ENCODE measurements at regions not wholly inside any gene's neighbourhood (a gene's known extent, or its start where the extent isn't known, plus 50 kb on each side); places are given as distances from the start of the nearest gene placed in this dataset.

DNA sequence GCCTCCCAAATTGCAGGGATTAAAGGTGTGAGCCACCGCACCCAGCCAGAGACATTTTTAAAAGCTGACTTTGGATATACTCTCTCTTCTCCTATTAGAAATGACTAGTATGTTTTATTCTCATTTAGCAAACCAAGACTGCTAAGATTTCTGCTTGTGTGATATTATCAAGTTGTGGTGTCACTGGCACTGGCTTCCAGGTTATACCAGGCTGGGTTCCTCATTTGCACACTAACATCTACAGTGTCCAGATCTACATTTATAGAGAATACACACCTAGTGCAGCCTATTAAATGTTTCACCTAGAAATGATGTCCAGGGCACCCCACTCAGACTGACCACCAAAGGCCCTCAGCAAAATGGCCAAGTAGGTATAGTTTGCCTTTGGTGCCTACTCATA is 49.9 kb upstream of the FOXN2 start:
- Histone ChIP-seq H3K4me1 (no peaks in the 10 kb centered on the region), H3K36me3 (no peaks in the 10 kb centered on the region), H3K9me3 (no peaks in the 10 kb centered on the region), H3K4me3 (no peak overlapping the region), H3K27me3 (no peaks in the 10 kb centered on the region), H3K27ac (no peak overlapping the region)
- no peak for DNase-seq
- intact Hi-C loops (cut with DNase I): no loop called here
- WGBS, 2 donors: 98 to 100% methylated on average over 1 of the region's 1 CpG
- TF ChIP-seq POLR2A (IDR thresholded peaks at IDR 0.05): no peak
- TF ChIP-seq POLR2AphosphoS5 (IDR thresholded peaks at IDR 0.05): no peak
- TF ChIP-seq EP300 (IDR thresholded peaks at IDR 0.05): no peak
- TF ChIP-seq, protein P1, sequence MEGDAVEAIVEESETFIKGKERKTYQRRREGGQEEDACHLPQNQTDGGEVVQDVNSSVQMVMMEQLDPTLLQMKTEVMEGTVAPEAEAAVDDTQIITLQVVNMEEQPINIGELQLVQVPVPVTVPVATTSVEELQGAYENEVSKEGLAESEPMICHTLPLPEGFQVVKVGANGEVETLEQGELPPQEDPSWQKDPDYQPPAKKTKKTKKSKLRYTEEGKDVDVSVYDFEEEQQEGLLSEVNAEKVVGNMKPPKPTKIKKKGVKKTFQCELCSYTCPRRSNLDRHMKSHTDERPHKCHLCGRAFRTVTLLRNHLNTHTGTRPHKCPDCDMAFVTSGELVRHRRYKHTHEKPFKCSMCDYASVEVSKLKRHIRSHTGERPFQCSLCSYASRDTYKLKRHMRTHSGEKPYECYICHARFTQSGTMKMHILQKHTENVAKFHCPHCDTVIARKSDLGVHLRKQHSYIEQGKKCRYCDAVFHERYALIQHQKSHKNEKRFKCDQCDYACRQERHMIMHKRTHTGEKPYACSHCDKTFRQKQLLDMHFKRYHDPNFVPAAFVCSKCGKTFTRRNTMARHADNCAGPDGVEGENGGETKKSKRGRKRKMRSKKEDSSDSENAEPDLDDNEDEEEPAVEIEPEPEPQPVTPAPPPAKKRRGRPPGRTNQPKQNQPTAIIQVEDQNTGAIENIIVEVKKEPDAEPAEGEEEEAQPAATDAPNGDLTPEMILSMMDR (IDR thresholded peaks at IDR 0.05): no peak

Measured in sigmoid colon (tissue), 6 donors.